GM23248 (cell line): ENCODE measurements at regions not wholly inside any gene's neighbourhood (a gene's known extent, or its start where the extent isn't known, plus 50 kb on each side); places are given as distances from the start of the nearest gene placed in this dataset.
A peak's percentile ranks its signal among the peaks of the same experiment; 100 is the strongest.

Source experiments
- DNase-seq: peaks from one replicate; pipeline ENCODE4 v3.0.0-alpha.2; 2015
- H2AFZ ChIP-seq: fragments of 200-600 bp; sonication (generic); 2 replicates; pipeline ENCODE4 v1.6.1; 2016; ENCODE audit warnings: antibody characterized with exemption
- H3F3A ChIP-seq: fragments of 200-600 bp; sonication (generic); 2 replicates; pipeline ENCODE4 v1.6.1; 2016; ENCODE audit warnings: mild to moderate bottlenecking, antibody characterized with exemption, mixed run types; ENCODE audit not compliant: insufficient read depth
- H3K27ac ChIP-seq: fragments of 200-600 bp; sonication (generic); 2 replicates; pipeline ENCODE4 v1.5.1; 2016; ENCODE audit warnings: mild to moderate bottlenecking
- H3K27me3 ChIP-seq: fragments of 200-600 bp; sonication (generic); replicated peaks from 2 replicates; pipeline ENCODE4 v1.6.1; 2016; ENCODE audit warnings: mild to moderate bottlenecking; ENCODE audit not compliant: insufficient read depth
- H3K36me3 ChIP-seq: fragments of 200-600 bp; sonication (generic); 2 replicates; pipeline ENCODE4 v1.6.1; 2016; ENCODE audit warnings: low read depth, mild to moderate bottlenecking
- H3K4me1 ChIP-seq: fragments of 200-600 bp; sonication (generic); 2 replicates; pipeline ENCODE4 v1.6.1; 2016; ENCODE audit warnings: mild to moderate bottlenecking; ENCODE audit not compliant: insufficient read depth
- H3K4me2 ChIP-seq: fragments of 200-600 bp; sonication (generic); one replicate; pipeline ENCODE4 v1.6.1; 2016; ENCODE audit warnings: mild to moderate bottlenecking; ENCODE audit not compliant: unreplicated experiment
- H3K4me3 ChIP-seq: fragments of 200-600 bp; sonication (generic); 2 replicates; pipeline ENCODE4 v1.5.1; 2016; ENCODE audit warnings: mild to moderate bottlenecking
- H3K79me2 ChIP-seq: fragments of 200-600 bp; sonication (generic); 2 replicates; pipeline ENCODE4 v1.6.1; 2016; ENCODE audit warnings: mild to moderate bottlenecking; ENCODE audit not compliant: insufficient read depth
- H3K9ac ChIP-seq: fragments of 200-600 bp; sonication (generic); 2 replicates; pipeline ENCODE4 v1.6.1; 2016; ENCODE audit warnings: mild to moderate bottlenecking
- H3K9me2 ChIP-seq: fragments of 200-600 bp; sonication (generic); 2 replicates; pipeline ENCODE4 v1.6.1; 2016; ENCODE audit warnings: mixed run types, mild to moderate bottlenecking, moderate library complexity; ENCODE audit not compliant: insufficient read depth
- H3K9me3 ChIP-seq: fragments of 200-600 bp; sonication (generic); one replicate; pipeline ENCODE4 v1.6.1; 2017; ENCODE audit warnings: low read depth
- H4K20me1 ChIP-seq: fragments of 200-600 bp; sonication (generic); 2 replicates; pipeline ENCODE4 v1.6.0; 2016; ENCODE audit not compliant: insufficient read depth
- EZH2 ChIP-seq: fragments of 200-600 bp; sonication (generic); IDR thresholded peaks from 2 replicates; pipeline ENCODE4 v1.6.1; 2018; ENCODE audit warnings: antibody characterized with exemption, mild to moderate bottlenecking; ENCODE audit not compliant: insufficient read depth, poor library complexity, severe bottlenecking
- EZH2phosphoT487 ChIP-seq: fragments of 200-600 bp; sonication (generic); IDR thresholded peaks from 2 replicates; pipeline ENCODE4 v1.6.1; 2018; ENCODE audit warnings: antibody characterized with exemption, moderate library complexity, mild to moderate bottlenecking, low read depth; ENCODE audit not compliant: insufficient read depth
- WGBS, 2 experiments: methylation state at CpG; one replicate each; pipeline ENCODE4 v1.1.6; 2015 to 2017; ENCODE audit warnings: low lambda C conversion rate in 2 of 2, low coverage in 1 of 2; ENCODE audit errors: missing lambda C conversion rate in 2 of 2; 5-methylcytosine and 5-hydroxymethylcytosine counted together
- in situ Hi-C: fragments of 300-500 bp; cut with MboI; formaldehyde crosslinking; loops from 2 replicates; pipeline ENCODE4 v1.15.0; 2020

GRCh38 chr5:57839025-57839424, 356.4 kb upstream of the ACTBL2 start:
- in situ Hi-C loops = no loop called here
- peak; percentile 32 for DNase-seq
- H2AFZ ChIP-seq = no peak overlapping the region
- H3K9me2 ChIP-seq = no peaks in the 10 kb centered on the region
- no peaks in the 10 kb centered on the region for H3K36me3 ChIP-seq
- H4K20me1 ChIP-seq = no peaks in the 10 kb centered on the region
- no peak overlapping the region for H3K4me3 ChIP-seq
- H3K4me1 ChIP-seq = peaks cover 66% of the 10 kb centered on the region
- peak overlapping the region; percentile 93; the same call in 1 of the 2 replicates for H3K27ac ChIP-seq
- WGBS, 2 experiments = 84 to 86% methylated on average over 3 of the region's 3 CpGs
- peaks cover 52% of the 10 kb centered on the region for H3F3A ChIP-seq
- no peak overlapping the region for H3K4me2 ChIP-seq
- H3K9me3 ChIP-seq = no peaks in the 10 kb centered on the region
- no peaks in the 10 kb centered on the region for H3K27me3 ChIP-seq
- H3K9ac ChIP-seq = no peak overlapping the region
- no peak for TF ChIP-seq EZH2phosphoT487
- no peak for TF ChIP-seq EZH2
- no peaks in the 10 kb centered on the region for H3K79me2 ChIP-seq

DNA sequence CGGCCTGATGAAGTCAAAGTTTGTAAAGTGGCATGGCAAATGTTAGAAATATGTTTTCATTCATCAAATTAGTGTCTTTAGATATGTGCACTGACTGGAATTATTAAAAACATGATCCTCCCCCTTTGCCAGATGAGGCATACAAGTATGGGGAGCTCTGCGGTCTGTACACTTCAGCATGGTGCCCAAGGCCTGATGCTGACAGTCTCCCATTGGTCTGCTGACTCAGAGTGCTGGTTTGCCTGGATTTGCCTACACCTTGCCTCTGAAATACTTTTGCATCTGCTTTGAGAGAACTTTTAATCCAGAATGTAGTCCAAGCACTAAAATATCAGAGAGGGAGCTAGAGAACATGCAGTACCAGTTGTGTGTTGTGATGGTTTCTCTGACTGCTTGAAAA, 354.3 kb upstream of the ACTBL2 start:
- no peaks in the 10 kb centered on the region for H3K36me3 ChIP-seq
- H2AFZ ChIP-seq = peak overlapping the region; percentile 1; the same call in 1 of the 2 replicates
- peak overlapping the region; percentile 11; the same call in 1 of the 2 replicates for H3K9ac ChIP-seq
- H3K4me3 ChIP-seq = no peak overlapping the region
- H3K4me1 ChIP-seq = peaks cover 55% of the 10 kb centered on the region
- H3K27ac ChIP-seq = peak overlapping the region; percentile 93
- H3K79me2 ChIP-seq = no peaks in the 10 kb centered on the region
- H3K9me2 ChIP-seq = no peaks in the 10 kb centered on the region
- H3K9me3 ChIP-seq = no peaks in the 10 kb centered on the region
- no peaks in the 10 kb centered on the region for H3K27me3 ChIP-seq
- TF ChIP-seq EZH2 = no peak
- TF ChIP-seq EZH2phosphoT487 = no peak
- H4K20me1 ChIP-seq = no peaks in the 10 kb centered on the region
- peak; percentile 61 for DNase-seq
- peaks cover 49% of the 10 kb centered on the region for H3F3A ChIP-seq
- H3K4me2 ChIP-seq = no peak overlapping the region
- in situ Hi-C loops = no loop called here
- 36% methylated on average over 2 of the region's 2 CpGs for WGBS, 2 experiments

DNA sequence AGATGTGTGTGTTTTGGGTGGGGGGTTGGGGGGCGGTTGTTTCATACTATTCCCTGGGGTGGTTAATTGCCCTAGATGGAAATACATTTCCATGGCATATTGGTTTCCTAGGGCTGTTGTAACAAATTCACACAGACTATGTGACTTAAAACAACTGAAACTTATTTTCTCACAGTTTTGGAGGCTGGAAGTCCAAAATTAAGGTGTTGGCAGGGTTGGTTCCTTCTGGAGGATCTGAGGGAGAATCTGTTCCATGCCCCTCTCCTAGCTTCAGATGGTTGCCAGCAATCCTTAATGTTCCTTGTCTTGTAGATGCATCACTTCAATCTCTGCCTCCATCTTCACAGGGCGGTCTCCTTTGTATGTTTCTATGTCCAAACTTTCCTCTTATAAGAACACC, 353.7 kb upstream of the ACTBL2 start:
- 0 out of 2 replicates have a peak overlapping the region, but pooled peaks have one; percentile 1 for H2AFZ ChIP-seq
- H3K27me3 ChIP-seq = no peaks in the 10 kb centered on the region
- TF ChIP-seq EZH2phosphoT487 (no peak), EZH2 (no peak)
- H3K9me3 ChIP-seq = no peaks in the 10 kb centered on the region
- 92 to 97% methylated on average over 2 of the region's 2 CpGs for WGBS, 2 experiments
- H3K4me3 ChIP-seq = no peak overlapping the region
- H3K4me1 ChIP-seq = peaks cover 51% of the 10 kb centered on the region
- DNase-seq = no peak
- in situ Hi-C loops = no loop called here
- peak overlapping the region; percentile 93 for H3K27ac ChIP-seq
- no peak overlapping the region for H3K9ac ChIP-seq
- H3K4me2 ChIP-seq = no peak overlapping the region
- H3K9me2 ChIP-seq = no peaks in the 10 kb centered on the region
- no peaks in the 10 kb centered on the region for H4K20me1 ChIP-seq
- H3K79me2 ChIP-seq = no peaks in the 10 kb centered on the region
- peaks cover 44% of the 10 kb centered on the region for H3F3A ChIP-seq
- H3K36me3 ChIP-seq = no peaks in the 10 kb centered on the region

- no peak for DNase-seq
- in situ Hi-C loops = no loop called here
- WGBS, 2 experiments = 75 to 85% methylated on average over 6 of the region's 6 CpGs
- H3K9ac ChIP-seq = no peak overlapping the region
- H3K4me3 ChIP-seq = no peak overlapping the region
- H3F3A ChIP-seq = peaks cover 31% of the 10 kb centered on the region
- TF ChIP-seq EZH2phosphoT487 = no peak
- TF ChIP-seq EZH2 = no peak
- no peak overlapping the region for H3K4me2 ChIP-seq
- no peaks in the 10 kb centered on the region for H3K79me2 ChIP-seq
- no peaks in the 10 kb centered on the region for H3K9me3 ChIP-seq
- H3K27me3 ChIP-seq = no peaks in the 10 kb centered on the region
- peaks cover 41% of the 10 kb centered on the region for H3K4me1 ChIP-seq
- peak overlapping the region; percentile 75 for H2AFZ ChIP-seq
- H4K20me1 ChIP-seq = no peaks in the 10 kb centered on the region
- no peaks in the 10 kb centered on the region for H3K9me2 ChIP-seq
- 0 out of 2 replicates have a peak overlapping the region, but pooled peaks have one; percentile 16 for H3K27ac ChIP-seq
- H3K36me3 ChIP-seq = no peaks in the 10 kb centered on the region
Measured at GRCh38 chr5:57834829-57835608, 352.4 kb upstream of the ACTBL2 start.
